Stimulated activated naive CD8-positive, alpha-beta T cell treated with anti-CD3 and anti-CD28 coated beads, Interleukin-15, amount 100 ng/mL, for 72 hours (primary cell): ENCODE measurements at regions not wholly inside any gene's neighbourhood (a gene's known extent, or its start where the extent isn't known, plus 50 kb on each side); places are given as distances from the start of the nearest gene placed in this dataset.

Experiments used
- ATAC-seq: fragments of 150-1000 bp; cut with Tn5 transposase; 2 replicates; pipeline ENCODE4 v1.10.0; 2021; ENCODE audit warnings: mild to moderate bottlenecking, moderate library complexity
- DNase-seq, 2 donors: peaks; one replicate each; pipeline ENCODE4 v3.0.0; 2021 to 2022
- H3K27ac Mint-ChIP-seq, 2 donors: one replicate each; pipeline ENCODE4 v1.8.0; 2022; ENCODE audit warnings: mild to moderate bottlenecking in 2 of 2, mixed read lengths in 2 of 2, moderate library complexity in 2 of 2
- H3K27me3 Mint-ChIP-seq: one replicate; pipeline ENCODE4 v1.8.0; 2022; ENCODE audit warnings: mixed read lengths
- H3K4me1 Mint-ChIP-seq: one replicate; pipeline ENCODE4 v1.8.0; 2022; ENCODE audit warnings: mild to moderate bottlenecking, mixed read lengths
- H3K4me3 Mint-ChIP-seq, 2 donors: one replicate each; pipeline ENCODE4 v1.8.0; 2022; ENCODE audit warnings: mild to moderate bottlenecking in 2 of 2, mixed read lengths in 2 of 2, moderate library complexity in 1 of 2
- H3K9me3 Mint-ChIP-seq, 2 donors: one replicate each; pipeline ENCODE4 v1.8.0; 2022; ENCODE audit warnings: mixed read lengths in 2 of 2

GRCh38 chr22:22408269-22408668 lies 100.3 kb downstream of the ZNF280B start:
- Mint-ChIP-seq H3K4me3 (no peak overlapping the region), H3K9me3 (no peaks in the 10 kb centered on the region), H3K27me3 (peaks cover 62% of the 10 kb centered on the region), H3K27ac (no peak overlapping the region), H3K4me1 (peaks cover 10% of the 10 kb centered on the region)
- no peak for DNase-seq
- no peak for ATAC-seq

- Mint-ChIP-seq H3K4me3 (no peak overlapping the region), H3K27ac (peak overlapping the region in 1 of 2 donors; percentile 72), H3K4me1 (peaks cover 10% of the 10 kb centered on the region), H3K27me3 (peaks cover 70% of the 10 kb centered on the region), H3K9me3 (no peaks in the 10 kb centered on the region)
- no peak for DNase-seq
- peak; percentile 48 for ATAC-seq
Observed at GRCh38 chr22:22408731-22409696, 99.5 kb downstream of the ZNF280B start.

- Mint-ChIP-seq H3K27me3 (peaks cover 81% of the 10 kb centered on the region), H3K9me3 (no peaks in the 10 kb centered on the region), H3K4me1 (peaks cover 10% of the 10 kb centered on the region), H3K4me3 (no peak overlapping the region), H3K27ac (no peak overlapping the region)
- ATAC-seq (no peak), DNase-seq (no peak)
Observed at GRCh38 chr22:22410121-22410520, 98.4 kb downstream of the ZNF280B start.

- no peaks in the 10 kb centered on the region for H3K9me3 Mint-ChIP-seq
- H3K27ac Mint-ChIP-seq, result peak overlapping the region in 1 of 2 donors; percentile 43
- H3K4me3 Mint-ChIP-seq, result no peak overlapping the region
- DNase-seq (no peak), ATAC-seq (no peak)
- peaks cover 10% of the 10 kb centered on the region for H3K4me1 Mint-ChIP-seq
- peaks cover 80% of the 10 kb centered on the region for H3K27me3 Mint-ChIP-seq
Observed at GRCh38 chr22:22410677-22411076, 97.9 kb downstream of the ZNF280B start.

- Mint-ChIP-seq H3K27ac (no peak overlapping the region), H3K4me1 (peaks cover 10% of the 10 kb centered on the region), H3K27me3 (peaks cover 79% of the 10 kb centered on the region), H3K9me3 (no peaks in the 10 kb centered on the region), H3K4me3 (no peak overlapping the region)
- ATAC-seq, result no peak
- DNase-seq, result no peak
Observed at GRCh38 chr22:22414266-22414665, 94.3 kb downstream of the ZNF280B start.

GRCh38 chr22:22417495-22418162 lies 90.9 kb downstream of the ZNF280B start:
- H3K4me3 Mint-ChIP-seq, result no peak overlapping the region
- H3K27me3 Mint-ChIP-seq, result peaks cover 68% of the 10 kb centered on the region
- DNase-seq, result no peak
- peaks cover 2% of the 10 kb centered on the region for H3K4me1 Mint-ChIP-seq
- H3K9me3 Mint-ChIP-seq, result no peaks in the 10 kb centered on the region
- H3K27ac Mint-ChIP-seq, result no peak overlapping the region
- ATAC-seq, result no peak

GRCh38 chr22:22418163-22418549 lies 90.4 kb downstream of the ZNF280B start:
- H3K9me3 Mint-ChIP-seq, result no peaks in the 10 kb centered on the region
- no peak for DNase-seq
- H3K27me3 Mint-ChIP-seq, result peaks cover 64% of the 10 kb centered on the region
- H3K4me3 Mint-ChIP-seq, result no peak overlapping the region
- peaks cover 6% of the 10 kb centered on the region for H3K4me1 Mint-ChIP-seq
- no peak overlapping the region for H3K27ac Mint-ChIP-seq
- ATAC-seq, result no peak

GRCh38 chr22:22418957-22419356 lies 89.6 kb downstream of the ZNF280B start:
- no peak for ATAC-seq
- DNase-seq, result no peak
- Mint-ChIP-seq H3K4me3 (no peak overlapping the region), H3K4me1 (peaks cover 6% of the 10 kb centered on the region), H3K9me3 (no peaks in the 10 kb centered on the region), H3K27ac (no peak overlapping the region), H3K27me3 (peaks cover 56% of the 10 kb centered on the region)

- DNase-seq (no peak), ATAC-seq (no peak)
- Mint-ChIP-seq H3K27me3 (peaks cover 49% of the 10 kb centered on the region), H3K27ac (no peak overlapping the region), H3K4me1 (peaks cover 6% of the 10 kb centered on the region), H3K4me3 (no peak overlapping the region), H3K9me3 (no peaks in the 10 kb centered on the region)
Observed at GRCh38 chr22:22420580-22420979, 88.0 kb downstream of the ZNF280B start.

- H3K9me3 Mint-ChIP-seq, result no peaks in the 10 kb centered on the region
- ATAC-seq (no peak), DNase-seq (no peak)
- H3K4me3 Mint-ChIP-seq, result no peak overlapping the region
- peaks cover 6% of the 10 kb centered on the region for H3K4me1 Mint-ChIP-seq
- no peak overlapping the region for H3K27ac Mint-ChIP-seq
- peaks cover 45% of the 10 kb centered on the region for H3K27me3 Mint-ChIP-seq
Observed at GRCh38 chr22:22421392-22421791, 87.2 kb downstream of the ZNF280B start.

GRCh38 chr22:22422629-22423112 lies 85.9 kb downstream of the ZNF280B start:
- peak; percentile 62 to 64 for DNase-seq
- ATAC-seq, result peak; percentile 95
- peaks cover 6% of the 10 kb centered on the region for H3K4me1 Mint-ChIP-seq
- H3K27me3 Mint-ChIP-seq, result peaks cover 38% of the 10 kb centered on the region
- no peak overlapping the region for H3K27ac Mint-ChIP-seq
- H3K4me3 Mint-ChIP-seq, result no peak overlapping the region
- H3K9me3 Mint-ChIP-seq, result no peaks in the 10 kb centered on the region

GRCh38 chr22:22423681-22424080 lies 84.9 kb downstream of the ZNF280B start:
- Mint-ChIP-seq H3K4me3 (no peak overlapping the region), H3K27me3 (peaks cover 39% of the 10 kb centered on the region), H3K9me3 (no peaks in the 10 kb centered on the region), H3K4me1 (peaks cover 6% of the 10 kb centered on the region), H3K27ac (no peak overlapping the region)
- no peak for DNase-seq
- no peak for ATAC-seq

- Mint-ChIP-seq H3K4me3 (no peak overlapping the region), H3K9me3 (no peaks in the 10 kb centered on the region), H3K27me3 (peaks cover 34% of the 10 kb centered on the region), H3K27ac (no peak overlapping the region), H3K4me1 (peaks cover 6% of the 10 kb centered on the region)
- DNase-seq (no peak), ATAC-seq (no peak)
Observed at GRCh38 chr22:22424210-22424800, 84.2 kb downstream of the ZNF280B start.

GRCh38 chr22:22424956-22425355 lies 83.6 kb downstream of the ZNF280B start:
- no peak for ATAC-seq
- DNase-seq, result no peak
- Mint-ChIP-seq H3K4me3 (no peak overlapping the region), H3K27me3 (peaks cover 30% of the 10 kb centered on the region), H3K4me1 (peaks cover 6% of the 10 kb centered on the region), H3K9me3 (no peaks in the 10 kb centered on the region), H3K27ac (no peak overlapping the region)

GRCh38 chr22:22425356-22425755 lies 83.2 kb downstream of the ZNF280B start:
- Mint-ChIP-seq H3K4me1 (peaks cover 6% of the 10 kb centered on the region), H3K4me3 (no peak overlapping the region), H3K27ac (no peak overlapping the region), H3K9me3 (no peaks in the 10 kb centered on the region), H3K27me3 (peaks cover 26% of the 10 kb centered on the region)
- no peak for DNase-seq
- ATAC-seq, result no peak
